GM12878 (cell line): ENCODE measurements at regions not wholly inside any gene's neighbourhood (a gene's known extent, or its start where the extent isn't known, plus 50 kb on each side); places are given as distances from the start of the nearest gene placed in this dataset.

Source experiments
- ATAC-seq: fragments of 200-7000 bp; cut with Tn5 transposase; 3 replicates; pipeline ENCODE4 v1.9.1; 2020; ENCODE audit warnings: mild to moderate bottlenecking, moderate library complexity
- BruUV-seq: library from RNA; stranded (reverse); fragments of 400-500 nt; replicated peaks from 2 replicates; lab custom pipeline; 2021; lab: Mats Ljungman, UMichigan
- CTCF ChIA-PET: fragments of 300-600 bp; sonication (Branson Sonifier 250); formaldehyde crosslinking; extraction: SDS; loops from one replicate; lab custom pipeline; 2021; ENCODE audit warnings: inconsistent platforms; lab: Yijun Ruan, JAX
- POLR2A ChIA-PET: fragments of 350-600 bp; formaldehyde crosslinking; extraction: SDS; loops from one replicate; lab custom pipeline; 2021; ENCODE audit warnings: inconsistent platforms; lab: Charles Lee
- RAD21 ChIA-PET: fragments of 300-600 bp; sonication (Branson Sonifier 250); formaldehyde crosslinking; loops from one replicate; lab custom pipeline; 2023; ENCODE audit warnings: antibody characterized with exemption; ENCODE audit not compliant: unreplicated experiment; lab: Charles Lee
- SMC1A ChIA-PET: fragments of 300-600 bp; sonication (Branson Sonifier 250); formaldehyde crosslinking; loops from one replicate; lab custom pipeline; 2023; ENCODE audit not compliant: unreplicated experiment, uncharacterized antibody; lab: Charles Lee
- DNase-seq: peaks from one replicate; pipeline ENCODE4 v3.0.0-alpha.2; 2011; ENCODE audit warnings: low read depth, low spot score
- FAIRE-seq: peaks from 3 replicates; lab custom pipeline; 2011; peaks lifted over from hg19 to GRCh38; lab: Jason Lieb, UNC
- H2AFZ ChIP-seq: 2 replicates; pipeline ENCODE4 v1.6.0; 2011; ENCODE audit warnings: low read depth, low read length, control low read depth; ENCODE audit not compliant: control insufficient read depth
- H3K27ac ChIP-seq: 2 replicates; pipeline ENCODE4 v1.5.1; 2011; ENCODE audit warnings: control low read depth; ENCODE audit not compliant: control insufficient read depth, insufficient read depth
- H3K27me3 ChIP-seq, 2 experiments: replicated peaks in 1 of 2; 2 replicates each; pipeline versions ENCODE4 v1.6.0 to v1.6.1; 2011; ENCODE audit warnings: low read length in 1 of 2; ENCODE audit not compliant: control insufficient read depth in 2 of 2, insufficient read depth in 2 of 2
- H3K36me3 ChIP-seq, 2 experiments: 2 replicates each; pipeline ENCODE4 v1.5.1; 2011; ENCODE audit warnings: low read length in 1 of 2; ENCODE audit not compliant: control insufficient read depth in 2 of 2, insufficient read depth in 2 of 2
- H3K4me1 ChIP-seq: 2 replicates; pipeline ENCODE4 v1.6.1; 2011; ENCODE audit warnings: mild to moderate bottlenecking, low read length, moderate library complexity, mixed read lengths; ENCODE audit not compliant: control insufficient read depth, insufficient read depth
- H3K4me2 ChIP-seq: 2 replicates; pipeline ENCODE4 v1.6.0; 2011; ENCODE audit warnings: control low read depth; ENCODE audit not compliant: control insufficient read depth, insufficient read depth
- H3K4me3 ChIP-seq: fragments of 200-600 bp; sonication (generic); 2 replicates; pipeline ENCODE4 v1.5.1; 2016
- H3K79me2 ChIP-seq: 2 replicates; pipeline ENCODE4 v1.6.0; 2011; ENCODE audit warnings: low read length; ENCODE audit not compliant: control insufficient read depth, insufficient read depth
- H3K9ac ChIP-seq: 2 replicates; pipeline ENCODE4 v1.8.0; 2011; ENCODE audit warnings: low read length, control low read depth, mixed read lengths; ENCODE audit not compliant: control insufficient read depth, insufficient read depth
- H3K9me3 ChIP-seq: replicated peaks from 3 replicates; pipeline ENCODE4 v1.5.1; 2011; ENCODE audit warnings: mild to moderate bottlenecking, low read length; ENCODE audit not compliant: control insufficient read depth, insufficient read depth
- H4K20me1 ChIP-seq: 2 replicates; pipeline ENCODE4 v1.6.0; 2011; ENCODE audit not compliant: control insufficient read depth, insufficient read depth
- ASH2L ChIP-seq: fragments of 300-600, 200-600 bp; sonication (generic); IDR thresholded peaks from 2 replicates; pipeline ENCODE4 v1.6.1; 2017; ENCODE audit warnings: low read depth, mild to moderate bottlenecking, borderline replicate concordance
- ELK1 ChIP-seq: IDR thresholded peaks from 2 replicates; pipeline ENCODE4 v1.6.1; 2012; ENCODE audit warnings: low read depth, low read length, improper control_type of control experiment
- HCFC1 ChIP-seq: fragments of 150-350 bp; IDR thresholded peaks from 2 replicates; pipeline ENCODE4 v1.6.1; 2014; ENCODE audit warnings: low read length
- JUNB ChIP-seq: IDR thresholded peaks from 2 replicates; pipeline ENCODE4 v1.6.1; 2016; ENCODE audit warnings: antibody characterized with exemption, mild to moderate bottlenecking
- KDM1A ChIP-seq: fragments of 200-600 bp; sonication (generic); IDR thresholded peaks from 2 replicates; pipeline ENCODE4 v1.6.1; 2016; ENCODE audit warnings: borderline replicate concordance
- MEF2A ChIP-seq: IDR thresholded peaks from 2 replicates; pipeline ENCODE4 v1.6.1; 2011; ENCODE audit warnings: low read depth, mild to moderate bottlenecking, low read length, moderate library complexity; ENCODE audit not compliant: insufficient read depth
- MTA2 ChIP-seq: fragments of 450-650 bp; IDR thresholded peaks from 2 replicates; pipeline ENCODE4 v1.6.1; 2016; ENCODE audit warnings: low read depth, mild to moderate bottlenecking, moderate library complexity
- MXI1 ChIP-seq: fragments of 150-350 bp; IDR thresholded peaks from 2 replicates; pipeline ENCODE4 v1.6.1; 2011; ENCODE audit warnings: low read depth, mild to moderate bottlenecking, inconsistent platforms, low read length, improper control_type of control experiment
- NRF1 ChIP-seq: conservative IDR thresholded peaks from 2 replicates; pipeline ENCODE4 v1.6.1; 2011; ENCODE audit warnings: mild to moderate bottlenecking, low read depth, low read length, improper control_type of control experiment
- RELA ChIP-seq: fragments of 450-650 bp; IDR thresholded peaks from 2 replicates; pipeline ENCODE4 v1.8.0; 2014; ENCODE audit warnings: borderline replicate concordance; ENCODE audit not compliant: partially characterized antibody
- ZNF384 ChIP-seq: IDR thresholded peaks from 2 replicates; pipeline ENCODE4 v1.6.1; 2012; ENCODE audit warnings: low read depth, mild to moderate bottlenecking, low read length, improper control_type of control experiment, borderline replicate concordance
- ZNF622 ChIP-seq: fragments of 450-650 bp; IDR thresholded peaks from 2 replicates; pipeline ENCODE4 v1.6.1; 2017; ENCODE audit warnings: mild to moderate bottlenecking, inconsistent platforms
- ZNF687 ChIP-seq: fragments of 450-650 bp; IDR thresholded peaks from 2 replicates; pipeline ENCODE4 v1.6.1; 2017; ENCODE audit warnings: mild to moderate bottlenecking, moderate library complexity
- WGBS: methylation state at CpG from one replicate; pipeline ENCODE4 v1.1.6; 2016; ENCODE audit warnings: low lambda C conversion rate; ENCODE audit not compliant: insufficient replicate concordance, insufficient coverage; ENCODE audit errors: missing lambda C conversion rate; 5-methylcytosine and 5-hydroxymethylcytosine counted together
- in situ Hi-C: fragments of 300-500 bp; cut with MboI; formaldehyde crosslinking; loops from 9 replicates; pipeline ENCODE4 v1.14.3; 2018; ENCODE audit warnings: mixed read lengths
- intact Hi-C: fragments of 100-400 bp; cut with micrococcal nuclease; formaldehyde crosslinking; loops from one replicate; pipeline ENCODE4 v1.14.2; 2022; ENCODE audit not compliant: unreplicated experiment
- TF ChIP-seq, protein P1 (sequence below): IDR thresholded peaks from 2 replicates; pipeline ENCODE4 v1.6.1; 2012; ENCODE audit warnings: low read depth, low read length, improper control_type of control experiment

DNA sequence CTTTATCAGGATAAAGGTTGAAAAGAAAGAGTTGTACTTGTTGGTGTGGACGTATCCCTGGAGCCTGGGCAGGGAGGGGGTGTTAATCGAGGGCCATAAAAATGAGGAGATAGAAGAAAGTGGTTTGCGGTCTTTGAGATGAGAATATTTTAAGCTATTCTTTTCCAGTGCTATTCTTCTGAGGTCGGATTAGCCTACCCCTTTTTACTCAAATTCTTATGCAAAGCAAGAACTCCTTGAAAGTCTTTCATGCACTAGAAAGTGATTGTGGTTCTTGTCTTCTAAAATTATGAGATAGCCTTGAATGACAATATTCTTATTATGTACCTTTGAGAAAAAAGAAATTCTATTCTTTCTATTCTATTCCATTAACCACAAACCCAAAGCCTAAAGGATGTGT lies 201.3 kb upstream of the SEMA3C start:
- Histone ChIP-seq H3K9ac (no peak overlapping the region), H3K9me3 (no peaks in the 10 kb centered on the region), H3K27me3 (no peaks in the 10 kb centered on the region), H3K36me3 (no peaks in the 10 kb centered on the region), H3K79me2 (no peaks in the 10 kb centered on the region), H3K27ac (no peak overlapping the region), H3K4me3 (no peak overlapping the region), H4K20me1 (no peaks in the 10 kb centered on the region), H3K4me1 (no peaks in the 10 kb centered on the region), H2AFZ (no peak overlapping the region), H3K4me2 (no peak overlapping the region)
- ATAC-seq (no peak), FAIRE-seq (no peak), DNase-seq (no peak)
- intact Hi-C loops: no loop called here
- WGBS: 44% methylated on average over 4 of the region's 4 CpGs
- ChIA-PET RAD21 (no interaction called here), POLR2A (no interaction called here), SMC1A (no interaction called here), CTCF (no interaction called here)
- in situ Hi-C loops: no loop called here
- no TSS peak for BruUV-seq
- TF ChIP-seq KDM1A: no peak
- no peak for TF ChIP-seq ASH2L
- no peak for TF ChIP-seq RELA
- TF ChIP-seq, protein P1, sequence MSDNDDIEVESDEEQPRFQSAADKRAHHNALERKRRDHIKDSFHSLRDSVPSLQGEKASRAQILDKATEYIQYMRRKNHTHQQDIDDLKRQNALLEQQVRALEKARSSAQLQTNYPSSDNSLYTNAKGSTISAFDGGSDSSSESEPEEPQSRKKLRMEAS: no peak
- no peak for TF ChIP-seq MEF2A
- TF ChIP-seq MXI1: no peak
- TF ChIP-seq HCFC1: no peak
- TF ChIP-seq ELK1: no peak
- TF ChIP-seq NRF1: no peak
- TF ChIP-seq ZNF384: no peak
- no peak for TF ChIP-seq ZNF687
- TF ChIP-seq MTA2: no peak
- TF ChIP-seq ZNF622: no peak
- TF ChIP-seq JUNB: no peak
